Testis (tissue), 2 donors: ENCODE measurements at regions not wholly inside any gene's neighbourhood (a gene's known extent, or its start where the extent isn't known, plus 50 kb on each side); places are given as distances from the start of the nearest gene placed in this dataset.

ENCODE experiments used
- POLR2A ChIP-seq: fragments of 450-650 bp; IDR thresholded peaks from one replicate; pipeline ENCODE4 v1.6.1; 2017; ENCODE audit warnings: antibody characterized with exemption, mild to moderate bottlenecking, moderate library complexity
- TF ChIP-seq, protein P1 (sequence below), 3 experiments: fragments of 450-650 bp in 2 of 3; fragments of 200-600 bp in 1 of 3; sonication (generic) in 1 of 3; IDR thresholded peaks; one replicate each; pipeline ENCODE4 v1.5.1; 2016 to 2019; ENCODE audit warnings: antibody characterized with exemption in 3 of 3, mild to moderate bottlenecking in 2 of 3, moderate library complexity in 1 of 3

DNA sequence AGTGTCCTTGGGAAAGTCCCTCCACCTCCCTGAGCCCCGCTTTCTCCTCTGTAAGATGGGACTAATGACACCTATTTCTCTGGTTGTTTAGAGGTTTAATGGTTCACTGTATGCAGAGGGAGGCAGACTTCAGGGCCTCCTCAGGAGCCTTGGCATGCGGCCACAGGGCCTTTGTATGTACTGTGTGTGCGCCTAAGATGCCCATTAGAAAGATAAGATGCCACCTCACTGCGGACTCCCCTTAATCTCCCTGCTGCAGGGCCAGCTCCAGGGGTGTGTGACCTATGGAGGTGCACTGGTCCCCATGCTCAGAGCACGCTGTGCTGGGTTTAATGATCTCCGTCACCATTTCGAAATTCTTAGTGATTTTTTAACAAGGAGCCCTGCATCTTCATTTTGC is 59.3 kb downstream of the TMEM235 start:
- TF ChIP-seq POLR2A, result no peak
- TF ChIP-seq, protein P1, sequence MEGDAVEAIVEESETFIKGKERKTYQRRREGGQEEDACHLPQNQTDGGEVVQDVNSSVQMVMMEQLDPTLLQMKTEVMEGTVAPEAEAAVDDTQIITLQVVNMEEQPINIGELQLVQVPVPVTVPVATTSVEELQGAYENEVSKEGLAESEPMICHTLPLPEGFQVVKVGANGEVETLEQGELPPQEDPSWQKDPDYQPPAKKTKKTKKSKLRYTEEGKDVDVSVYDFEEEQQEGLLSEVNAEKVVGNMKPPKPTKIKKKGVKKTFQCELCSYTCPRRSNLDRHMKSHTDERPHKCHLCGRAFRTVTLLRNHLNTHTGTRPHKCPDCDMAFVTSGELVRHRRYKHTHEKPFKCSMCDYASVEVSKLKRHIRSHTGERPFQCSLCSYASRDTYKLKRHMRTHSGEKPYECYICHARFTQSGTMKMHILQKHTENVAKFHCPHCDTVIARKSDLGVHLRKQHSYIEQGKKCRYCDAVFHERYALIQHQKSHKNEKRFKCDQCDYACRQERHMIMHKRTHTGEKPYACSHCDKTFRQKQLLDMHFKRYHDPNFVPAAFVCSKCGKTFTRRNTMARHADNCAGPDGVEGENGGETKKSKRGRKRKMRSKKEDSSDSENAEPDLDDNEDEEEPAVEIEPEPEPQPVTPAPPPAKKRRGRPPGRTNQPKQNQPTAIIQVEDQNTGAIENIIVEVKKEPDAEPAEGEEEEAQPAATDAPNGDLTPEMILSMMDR (IDR thresholded peaks at IDR 0.05), result no peak
